Activated CD4-positive, alpha-beta memory T cell treated with anti-CD3 and anti-CD28 coated beads, Interleukin-2, amount 10 ng/mL, durations not matched to agents 7 days and 5 days (primary cell): ENCODE measurements at regions not wholly inside any gene's neighbourhood (a gene's known extent, or its start where the extent isn't known, plus 50 kb on each side); places are given as distances from the start of the nearest gene placed in this dataset.
"Not testable (repeated sequence)": the region's sequence is repeated elsewhere in the genome, so short reads cannot be mapped to it uniquely, and the experiment has no call there.

ENCODE experiments used
- CTCF ChIA-PET: fragments of 350-600 bp; sonication (Branson Sonifier 250); formaldehyde crosslinking; loops from one replicate; lab custom pipeline; 2021; ENCODE audit warnings: antibody characterized with exemption, inconsistent platforms; lab: Charles Lee
- POLR2A ChIA-PET: fragments of 350-600 bp; sonication (Branson Sonifier 250); formaldehyde crosslinking; loops from one replicate; lab custom pipeline; 2021; ENCODE audit warnings: antibody characterized with exemption; lab: Charles Lee
- DNase-seq: peaks from one replicate; pipeline ENCODE4 v3.0.0-alpha.2; 2020
- H3K27ac Mint-ChIP-seq: one replicate; pipeline ENCODE4 v1.8.0; 2021; ENCODE audit warnings: mild to moderate bottlenecking, mixed read lengths
- H3K27me3 Mint-ChIP-seq: one replicate; pipeline ENCODE4 v1.8.0; 2021; ENCODE audit warnings: mixed read lengths
- H3K36me3 Mint-ChIP-seq: one replicate; pipeline ENCODE4 v1.8.0; 2021; ENCODE audit warnings: low read depth, mixed read lengths
- H3K4me1 Mint-ChIP-seq: one replicate; pipeline ENCODE4 v1.8.0; 2021; ENCODE audit warnings: mixed read lengths
- H3K4me3 Mint-ChIP-seq: one replicate; pipeline ENCODE4 v1.8.0; 2021; ENCODE audit warnings: mild to moderate bottlenecking, mixed read lengths
- H3K9me3 Mint-ChIP-seq: one replicate; pipeline ENCODE4 v1.8.0; 2021; ENCODE audit warnings: mixed read lengths

GRCh38 chr1:72434070-72434469, 151.7 kb upstream of the NEGR1 start:
- CTCF ChIA-PET: no interaction called here
- Mint-ChIP-seq H3K9me3 (peaks cover 2% of the 10 kb centered on the region), H3K36me3 (no peaks in the 10 kb centered on the region), H3K27ac (no peak overlapping the region), H3K27me3 (no peaks in the 10 kb centered on the region), H3K4me3 (no peak overlapping the region), H3K4me1 (no peaks in the 10 kb centered on the region)
- POLR2A ChIA-PET: no interaction called here
- DNase-seq: no peak

- H3K4me3 Mint-ChIP-seq: no peak overlapping the region
- DNase-seq: no peak
- H3K9me3 Mint-ChIP-seq: peaks cover 2% of the 10 kb centered on the region
- H3K27ac Mint-ChIP-seq: no peak overlapping the region
- no peaks in the 10 kb centered on the region for H3K36me3 Mint-ChIP-seq
- no peaks in the 10 kb centered on the region for H3K27me3 Mint-ChIP-seq
- ChIA-PET CTCF (no interaction called here), POLR2A (no interaction called here)
- no peaks in the 10 kb centered on the region for H3K4me1 Mint-ChIP-seq
These were observed 151.3 kb upstream of the NEGR1 start for GRCh38 chr1:72433591-72433990.

- Mint-ChIP-seq H3K27ac (no peak overlapping the region), H3K36me3 (no peaks in the 10 kb centered on the region), H3K27me3 (no peaks in the 10 kb centered on the region), H3K9me3 (peaks cover 6% of the 10 kb centered on the region), H3K4me1 (no peaks in the 10 kb centered on the region), H3K4me3 (no peak overlapping the region)
- CTCF ChIA-PET: no interaction called here
- POLR2A ChIA-PET: no interaction called here
- DNase-seq: no peak
These were observed 150.4 kb upstream of the NEGR1 start for GRCh38 chr1:72432645-72433267.

- CTCF ChIA-PET: no interaction called here
- Mint-ChIP-seq H3K4me3 (no peak overlapping the region), H3K27me3 (no peaks in the 10 kb centered on the region), H3K27ac (no peak overlapping the region), H3K4me1 (no peaks in the 10 kb centered on the region), H3K36me3 (no peaks in the 10 kb centered on the region), H3K9me3 (peaks cover 6% of the 10 kb centered on the region)
- POLR2A ChIA-PET: no interaction called here
- DNase-seq: no peak
These were observed 149.5 kb upstream of the NEGR1 start for GRCh38 chr1:72431810-72432209.

- H3K27me3 Mint-ChIP-seq, H3K4me3 Mint-ChIP-seq, DNase-seq, H3K4me1 Mint-ChIP-seq, POLR2A ChIA-PET, H3K27ac Mint-ChIP-seq, CTCF ChIA-PET, H3K36me3 Mint-ChIP-seq: not testable (repeated sequence)
- peaks cover 17% of the 10 kb centered on the region for H3K9me3 Mint-ChIP-seq
These were observed 145.9 kb upstream of the NEGR1 start for GRCh38 chr1:72428276-72428675.

- Mint-ChIP-seq H3K27me3 (no peaks in the 10 kb centered on the region), H3K4me1 (no peaks in the 10 kb centered on the region), H3K36me3 (no peaks in the 10 kb centered on the region), H3K27ac (no peak overlapping the region), H3K4me3 (no peak overlapping the region), H3K9me3 (peaks cover 12% of the 10 kb centered on the region)
- ChIA-PET CTCF (no interaction called here), POLR2A (no interaction called here)
- no peak for DNase-seq
These were observed 136.9 kb upstream of the NEGR1 start for GRCh38 chr1:72419229-72419628.

GRCh38 chr1:72412286-72412685, 129.9 kb upstream of the NEGR1 start:
- no peak overlapping the region for H3K27ac Mint-ChIP-seq
- H3K4me1 Mint-ChIP-seq: no peaks in the 10 kb centered on the region
- H3K36me3 Mint-ChIP-seq: no peaks in the 10 kb centered on the region
- ChIA-PET CTCF (no interaction called here), POLR2A (no interaction called here)
- H3K27me3 Mint-ChIP-seq: no peaks in the 10 kb centered on the region
- peaks cover 10% of the 10 kb centered on the region for H3K9me3 Mint-ChIP-seq
- no peak for DNase-seq
- no peak overlapping the region for H3K4me3 Mint-ChIP-seq

- peaks cover 4% of the 10 kb centered on the region for H3K9me3 Mint-ChIP-seq
- H3K27ac Mint-ChIP-seq: no peak overlapping the region
- ChIA-PET POLR2A (no interaction called here), CTCF (no interaction called here)
- no peaks in the 10 kb centered on the region for H3K27me3 Mint-ChIP-seq
- H3K36me3 Mint-ChIP-seq: no peaks in the 10 kb centered on the region
- no peaks in the 10 kb centered on the region for H3K4me1 Mint-ChIP-seq
- no peak for DNase-seq
- no peak overlapping the region for H3K4me3 Mint-ChIP-seq
These were observed 117.5 kb upstream of the NEGR1 start for GRCh38 chr1:72399807-72400206.

- H3K4me1 Mint-ChIP-seq: no peaks in the 10 kb centered on the region
- ChIA-PET POLR2A (no interaction called here), CTCF (no interaction called here)
- H3K27me3 Mint-ChIP-seq: no peaks in the 10 kb centered on the region
- no peaks in the 10 kb centered on the region for H3K36me3 Mint-ChIP-seq
- peaks cover 4% of the 10 kb centered on the region for H3K9me3 Mint-ChIP-seq
- no peak overlapping the region for H3K27ac Mint-ChIP-seq
- no peak for DNase-seq
- no peak overlapping the region for H3K4me3 Mint-ChIP-seq
These were observed 115.4 kb upstream of the NEGR1 start for GRCh38 chr1:72397786-72398185.

- H3K4me3 Mint-ChIP-seq: no peak overlapping the region
- H3K27me3 Mint-ChIP-seq: no peaks in the 10 kb centered on the region
- CTCF ChIA-PET: no interaction called here
- POLR2A ChIA-PET: no interaction called here
- no peaks in the 10 kb centered on the region for H3K36me3 Mint-ChIP-seq
- no peaks in the 10 kb centered on the region for H3K4me1 Mint-ChIP-seq
- H3K9me3 Mint-ChIP-seq: peaks cover 4% of the 10 kb centered on the region
- no peak for DNase-seq
- H3K27ac Mint-ChIP-seq: no peak overlapping the region
These were observed 112.1 kb upstream of the NEGR1 start for GRCh38 chr1:72394457-72394856.

- CTCF ChIA-PET: no interaction called here
- no peaks in the 10 kb centered on the region for H3K27me3 Mint-ChIP-seq
These were observed 96.7 kb upstream of the NEGR1 start for GRCh38 chr1:72379072-72379471.

GRCh38 chr1:72375226-72375625, 92.9 kb upstream of the NEGR1 start:
- Mint-ChIP-seq H3K27ac (no peak overlapping the region), H3K9me3 (peaks cover 6% of the 10 kb centered on the region), H3K4me1 (no peaks in the 10 kb centered on the region), H3K27me3 (no peaks in the 10 kb centered on the region), H3K4me3 (no peak overlapping the region), H3K36me3 (no peaks in the 10 kb centered on the region)
- ChIA-PET CTCF (no interaction called here), POLR2A (no interaction called here)
- no peak for DNase-seq

More at GRCh38 chr1:72379072-72379471, 96.7 kb upstream of the NEGR1 start:
- no peaks in the 10 kb centered on the region for H3K36me3 Mint-ChIP-seq
- no peak overlapping the region for H3K4me3 Mint-ChIP-seq
- no peak for DNase-seq
- no peak overlapping the region for H3K27ac Mint-ChIP-seq
- POLR2A ChIA-PET: no interaction called here
- H3K4me1 Mint-ChIP-seq: no peaks in the 10 kb centered on the region
- peaks cover 8% of the 10 kb centered on the region for H3K9me3 Mint-ChIP-seq

- Mint-ChIP-seq H3K36me3 (no peaks in the 10 kb centered on the region), H3K4me3 (no peak overlapping the region), H3K27ac (no peak overlapping the region), H3K9me3 (peaks cover 4% of the 10 kb centered on the region), H3K27me3 (no peaks in the 10 kb centered on the region), H3K4me1 (no peaks in the 10 kb centered on the region)
- POLR2A ChIA-PET: no interaction called here
- CTCF ChIA-PET: interaction anchor here (0.6 kb wide), 1 partner anchor 266 kb away, joined by 4 read pairs; no protein-coding TSS in a partner anchor
- DNase-seq: no peak
These were observed 89.1 kb upstream of the NEGR1 start for GRCh38 chr1:72371259-72372035.

GRCh38 chr1:72370836-72371235, 88.5 kb upstream of the NEGR1 start:
- H3K36me3 Mint-ChIP-seq, H3K27ac Mint-ChIP-seq, H3K27me3 Mint-ChIP-seq, DNase-seq, H3K4me1 Mint-ChIP-seq, POLR2A ChIA-PET, H3K9me3 Mint-ChIP-seq, H3K4me3 Mint-ChIP-seq: not testable (repeated sequence)
- CTCF ChIA-PET: interaction anchor here (0.6 kb wide), 1 partner anchor 265 kb away, joined by 4 read pairs; no protein-coding TSS in a partner anchor
